ENCODE measurements at regions not wholly inside any gene's neighbourhood (a gene's known extent, or its start where the extent isn't known, plus 50 kb on each side); places are given as distances from the start of the nearest gene placed in this dataset.

DNA sequence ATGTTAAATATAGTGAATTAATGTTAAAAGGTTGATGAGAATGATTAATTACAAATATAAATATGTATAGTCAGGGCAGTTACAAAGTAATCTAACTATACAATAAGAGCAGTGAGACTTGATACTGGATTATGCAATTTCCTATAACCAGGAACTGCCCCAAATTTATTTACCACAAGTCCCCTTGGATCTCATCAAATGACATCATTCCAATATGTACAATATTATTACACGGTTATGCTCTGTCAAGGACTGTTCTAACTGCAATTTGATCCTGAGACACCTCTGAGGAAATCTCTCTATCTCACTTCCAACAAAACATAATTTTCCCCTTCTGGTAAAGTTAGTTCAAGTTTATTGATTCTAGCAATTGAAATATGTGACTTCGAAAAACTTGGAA, 917.6 kb downstream of the NCAM2 start:
- ChIA-PET POLR2A (no interaction called here), RAD21 (ENCODE audit: unreplicated experiment) (no interaction called here), CTCF (no interaction called here), SMC1A (ENCODE audit: uncharacterized antibody, unreplicated experiment) (no interaction called here)
- no peak overlapping the region for H3K4me2 ChIP-seq (ENCODE audit: control insufficient read depth, insufficient read depth)
- H3K36me3 ChIP-seq (ENCODE audit: control insufficient read depth in 2 of 2, insufficient read depth in 2 of 2, low read length in 1 of 2) = no peaks in the 10 kb centered on the region
- no peak overlapping the region for H2AFZ ChIP-seq (ENCODE audit: control insufficient read depth, low read depth, low read length)
- no peaks in the 10 kb centered on the region for H3K79me2 ChIP-seq (ENCODE audit: control insufficient read depth, insufficient read depth, low read length)
- H3K9me3 ChIP-seq (replicated peaks; ENCODE audit: control insufficient read depth, insufficient read depth, low read length) = no peaks in the 10 kb centered on the region; the same call in 2 of the 3 replicates
- H3K27me3 ChIP-seq (replicated peaks in 1 of 2; ENCODE audit: control insufficient read depth in 2 of 2, insufficient read depth in 2 of 2, low read length in 1 of 2) = no peaks in the 10 kb centered on the region
- FAIRE-seq (no peak), ATAC-seq (no peak), DNase-seq (ENCODE audit: low read depth, low spot score) (no peak)
- WGBS (ENCODE audit: insufficient coverage, insufficient replicate concordance, low lambda C conversion rate, missing lambda C conversion rate) = 16% methylated on average over 2 of the region's 2 CpGs
- no peak overlapping the region for H3K4me3 ChIP-seq
- intact Hi-C loops (cut with micrococcal nuclease; ENCODE audit: unreplicated experiment) (no loop called here), in situ Hi-C loops (cut with MboI) (no loop called here)
- H4K20me1 ChIP-seq (ENCODE audit: control insufficient read depth, insufficient read depth) = no peaks in the 10 kb centered on the region
- H3K9ac ChIP-seq (ENCODE audit: control insufficient read depth, insufficient read depth, low read length) = no peak overlapping the region
- H3K27ac ChIP-seq (ENCODE audit: control insufficient read depth, insufficient read depth) = no peak overlapping the region
- H3K4me1 ChIP-seq (ENCODE audit: control insufficient read depth, insufficient read depth, low read length) = no peaks in the 10 kb centered on the region
- BruUV-seq (replicated peaks) = no TSS peak
- no peak for TF ChIP-seq SMAD1 (IDR thresholded peaks at IDR 0.05; ENCODE audit: low read depth, partially characterized antibody)
- TF ChIP-seq, protein P1, sequence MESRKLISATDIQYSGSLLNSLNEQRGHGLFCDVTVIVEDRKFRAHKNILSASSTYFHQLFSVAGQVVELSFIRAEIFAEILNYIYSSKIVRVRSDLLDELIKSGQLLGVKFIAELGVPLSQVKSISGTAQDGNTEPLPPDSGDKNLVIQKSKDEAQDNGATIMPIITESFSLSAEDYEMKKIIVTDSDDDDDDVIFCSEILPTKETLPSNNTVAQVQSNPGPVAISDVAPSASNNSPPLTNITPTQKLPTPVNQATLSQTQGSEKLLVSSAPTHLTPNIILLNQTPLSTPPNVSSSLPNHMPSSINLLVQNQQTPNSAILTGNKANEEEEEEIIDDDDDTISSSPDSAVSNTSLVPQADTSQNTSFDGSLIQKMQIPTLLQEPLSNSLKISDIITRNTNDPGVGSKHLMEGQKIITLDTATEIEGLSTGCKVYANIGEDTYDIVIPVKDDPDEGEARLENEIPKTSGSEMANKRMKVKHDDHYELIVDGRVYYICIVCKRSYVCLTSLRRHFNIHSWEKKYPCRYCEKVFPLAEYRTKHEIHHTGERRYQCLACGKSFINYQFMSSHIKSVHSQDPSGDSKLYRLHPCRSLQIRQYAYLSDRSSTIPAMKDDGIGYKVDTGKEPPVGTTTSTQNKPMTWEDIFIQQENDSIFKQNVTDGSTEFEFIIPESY (IDR thresholded peaks at IDR 0.05) = no peak
- TF ChIP-seq ETV6 (conservative IDR thresholded peaks at IDR 0.05 in 1 of 2, IDR thresholded peaks at IDR 0.05 in 1 of 2; ENCODE audit: borderline replicate concordance in 1 of 2, low read depth in 1 of 2) = no peak
- no peak for TF ChIP-seq CHD1 (IDR thresholded peaks at IDR 0.05; ENCODE audit: low read depth, low read length)
- TF ChIP-seq ESRRA (IDR thresholded peaks at IDR 0.05; ENCODE audit: low read length) = no peak
- TF ChIP-seq ZBED1 (IDR thresholded peaks at IDR 0.05; ENCODE audit: borderline replicate concordance) = no peak
- no peak for TF ChIP-seq ZSCAN29 (IDR thresholded peaks at IDR 0.05)
- TF ChIP-seq POLR2AphosphoS2 (IDR thresholded peaks at IDR 0.05; ENCODE audit: low read depth, low read length) = no peak
- TF ChIP-seq TCF7 (IDR thresholded peaks at IDR 0.05; ENCODE audit: borderline replicate concordance) = no peak
- TF ChIP-seq KAT2A (conservative IDR thresholded peaks at IDR 0.05; ENCODE audit: control insufficient read depth, low read depth, low read length) = no peak
- TF ChIP-seq SREBF2 (IDR thresholded peaks at IDR 0.05; ENCODE audit: low read length) = no peak
- TF ChIP-seq TBL1XR1 (IDR thresholded peaks at IDR 0.05; ENCODE audit: low read depth, low read length) = no peak
- no peak for TF ChIP-seq MYC (IDR thresholded peaks at IDR 0.05; ENCODE audit: insufficient read depth, insufficient read length, insufficient replicate concordance, low read length, severe bottlenecking)
- no peak for TF ChIP-seq ZZZ3 (IDR thresholded peaks at IDR 0.05; ENCODE audit: control insufficient read depth, insufficient read length, low read depth)
- TF ChIP-seq NR2C1 (IDR thresholded peaks at IDR 0.05) = no peak
- no peak for TF ChIP-seq FOXK2 (IDR thresholded peaks at IDR 0.05)
- no peak for TF ChIP-seq BCL3 (IDR thresholded peaks at IDR 0.05; ENCODE audit: borderline replicate concordance, insufficient read depth, low read depth, low read length, poor library complexity, severe bottlenecking)
- TF ChIP-seq HCFC1 (IDR thresholded peaks at IDR 0.05; ENCODE audit: low read length) = no peak
- TF ChIP-seq, protein P2, sequence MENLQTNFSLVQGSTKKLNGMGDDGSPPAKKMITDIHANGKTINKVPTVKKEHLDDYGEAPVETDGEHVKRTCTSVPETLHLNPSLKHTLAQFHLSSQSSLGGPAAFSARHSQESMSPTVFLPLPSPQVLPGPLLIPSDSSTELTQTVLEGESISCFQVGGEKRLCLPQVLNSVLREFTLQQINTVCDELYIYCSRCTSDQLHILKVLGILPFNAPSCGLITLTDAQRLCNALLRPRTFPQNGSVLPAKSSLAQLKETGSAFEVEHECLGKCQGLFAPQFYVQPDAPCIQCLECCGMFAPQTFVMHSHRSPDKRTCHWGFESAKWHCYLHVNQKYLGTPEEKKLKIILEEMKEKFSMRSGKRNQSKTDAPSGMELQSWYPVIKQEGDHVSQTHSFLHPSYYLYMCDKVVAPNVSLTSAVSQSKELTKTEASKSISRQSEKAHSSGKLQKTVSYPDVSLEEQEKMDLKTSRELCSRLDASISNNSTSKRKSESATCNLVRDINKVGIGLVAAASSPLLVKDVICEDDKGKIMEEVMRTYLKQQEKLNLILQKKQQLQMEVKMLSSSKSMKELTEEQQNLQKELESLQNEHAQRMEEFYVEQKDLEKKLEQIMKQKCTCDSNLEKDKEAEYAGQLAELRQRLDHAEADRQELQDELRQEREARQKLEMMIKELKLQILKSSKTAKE (IDR thresholded peaks at IDR 0.05; ENCODE audit: low read depth, poor library complexity, severe bottlenecking) = no peak
